ENCODE measurements at regions not wholly inside any gene's neighbourhood (a gene's known extent, or its start where the extent isn't known, plus 50 kb on each side); places are given as distances from the start of the nearest gene placed in this dataset.

- peaks cover 44% of the 10 kb centered on the region for H3K27me3 Mint-ChIP-seq (ENCODE audit: low read depth)
- H3K4me1 Mint-ChIP-seq: peaks cover 13% of the 10 kb centered on the region
- TF ChIP-seq CTCF (IDR thresholded peaks at IDR 0.05; ENCODE audit: unreplicated experiment in 3 of 3): no peak
- no peak overlapping the region for H3K4me3 Mint-ChIP-seq
- peaks cover 5% of the 10 kb centered on the region for H3K36me3 Mint-ChIP-seq (ENCODE audit: low read depth)
- H3K27ac Mint-ChIP-seq: no peak overlapping the region
- H3K9me3 Mint-ChIP-seq: peaks cover 35% of the 10 kb centered on the region
Measured at GRCh38 chr21:36636016-36636415, 62.9 kb upstream of the SIM2 start.

GRCh38 chr21:36636439-36636838, 62.5 kb upstream of the SIM2 start:
- no peak overlapping the region for H3K27ac Mint-ChIP-seq
- TF ChIP-seq CTCF (IDR thresholded peaks at IDR 0.05; ENCODE audit: unreplicated experiment in 3 of 3): no peak
- peaks cover 43% of the 10 kb centered on the region for H3K27me3 Mint-ChIP-seq (ENCODE audit: low read depth)
- no peak overlapping the region for H3K4me3 Mint-ChIP-seq
- H3K36me3 Mint-ChIP-seq (ENCODE audit: low read depth): peaks cover 5% of the 10 kb centered on the region
- H3K4me1 Mint-ChIP-seq: peaks cover 9% of the 10 kb centered on the region
- H3K9me3 Mint-ChIP-seq: peaks cover 35% of the 10 kb centered on the region

- H3K4me1 Mint-ChIP-seq: peaks cover 9% of the 10 kb centered on the region
- peaks cover 20% of the 10 kb centered on the region for H3K27me3 Mint-ChIP-seq (ENCODE audit: low read depth)
- no peak overlapping the region for H3K4me3 Mint-ChIP-seq
- TF ChIP-seq CTCF (IDR thresholded peaks at IDR 0.05; ENCODE audit: unreplicated experiment in 3 of 3): no peak
- H3K9me3 Mint-ChIP-seq: peaks cover 26% of the 10 kb centered on the region
- peak overlapping the region in 1 of 3 experiments; percentile 83 for H3K27ac Mint-ChIP-seq
- H3K36me3 Mint-ChIP-seq (ENCODE audit: low read depth): peaks cover 5% of the 10 kb centered on the region
Measured at GRCh38 chr21:36639769-36640168, 59.1 kb upstream of the SIM2 start.

GRCh38 chr21:36640174-36640720, 58.7 kb upstream of the SIM2 start:
- H3K4me1 Mint-ChIP-seq: peaks cover 9% of the 10 kb centered on the region
- TF ChIP-seq CTCF (IDR thresholded peaks at IDR 0.05; ENCODE audit: unreplicated experiment in 3 of 3): no peak
- peaks cover 5% of the 10 kb centered on the region for H3K36me3 Mint-ChIP-seq (ENCODE audit: low read depth)
- peak overlapping the region in 1 of 3 experiments; percentile 83 for H3K27ac Mint-ChIP-seq
- H3K27me3 Mint-ChIP-seq (ENCODE audit: low read depth): peaks cover 19% of the 10 kb centered on the region
- no peak overlapping the region for H3K4me3 Mint-ChIP-seq
- peaks cover 26% of the 10 kb centered on the region for H3K9me3 Mint-ChIP-seq

GRCh38 chr21:36640721-36641244, 58.1 kb upstream of the SIM2 start:
- Mint-ChIP-seq H3K36me3 (ENCODE audit: low read depth) (peaks cover 5% of the 10 kb centered on the region), H3K9me3 (peaks cover 21% of the 10 kb centered on the region), H3K27ac (peak overlapping the region in 1 of 3 experiments; percentile 83), H3K4me1 (peaks cover 9% of the 10 kb centered on the region), H3K27me3 (ENCODE audit: low read depth) (peaks cover 19% of the 10 kb centered on the region), H3K4me3 (no peak overlapping the region)
- TF ChIP-seq CTCF (IDR thresholded peaks at IDR 0.05; ENCODE audit: unreplicated experiment in 3 of 3): no peak

- H3K4me1 Mint-ChIP-seq: peaks cover 9% of the 10 kb centered on the region
- H3K4me3 Mint-ChIP-seq: no peak overlapping the region
- peak overlapping the region in 1 of 3 experiments; percentile 83 for H3K27ac Mint-ChIP-seq
- peaks cover 17% of the 10 kb centered on the region for H3K9me3 Mint-ChIP-seq
- peaks cover 5% of the 10 kb centered on the region for H3K36me3 Mint-ChIP-seq (ENCODE audit: low read depth)
- peaks cover 19% of the 10 kb centered on the region for H3K27me3 Mint-ChIP-seq (ENCODE audit: low read depth)
- TF ChIP-seq CTCF (IDR thresholded peaks at IDR 0.05; ENCODE audit: unreplicated experiment in 3 of 3): no peak
Measured at GRCh38 chr21:36641346-36641745, 57.6 kb upstream of the SIM2 start.

Data from nephron (organoid).